GM23338 (cell line): ENCODE measurements at regions not wholly inside any gene's neighbourhood (a gene's known extent, or its start where the extent isn't known, plus 50 kb on each side); places are given as distances from the start of the nearest gene placed in this dataset.

Experiments
- ATAC-seq: fragments of 200-7000 bp; cut with Tn5 transposase; 3 replicates; pipeline ENCODE4 v1.9.1; 2020
- DNase-seq: peaks from one replicate; pipeline ENCODE4 v3.0.0-alpha.2; 2015; ENCODE audit warnings: low spot score
- H2AFZ ChIP-seq: fragments of 200-600 bp; sonication (generic); 2 replicates; pipeline ENCODE4 v1.8.0; 2016; ENCODE audit warnings: antibody characterized with exemption, mild to moderate bottlenecking, moderate library complexity
- H3F3A ChIP-seq: fragments of 200-600 bp; sonication (generic); replicated peaks from 2 replicates; pipeline ENCODE4 v1.8.0; 2017; ENCODE audit warnings: antibody characterized with exemption, mixed run types, low read depth
- H3K27ac ChIP-seq: fragments of 200-600 bp; sonication (generic); 2 replicates; pipeline ENCODE4 v1.6.1; 2016; ENCODE audit warnings: low read depth
- H3K27me3 ChIP-seq: fragments of 200-600 bp; sonication (generic); 2 replicates; pipeline ENCODE4 v1.8.0; 2016; ENCODE audit warnings: mild to moderate bottlenecking, mixed run types, moderate library complexity; ENCODE audit not compliant: insufficient read depth
- H3K36me3 ChIP-seq: fragments of 200-600 bp; sonication (generic); 2 replicates; pipeline ENCODE4 v1.8.0; 2016; ENCODE audit warnings: mild to moderate bottlenecking; ENCODE audit not compliant: insufficient read depth
- H3K4me1 ChIP-seq: fragments of 200-600 bp; sonication (generic); 2 replicates; pipeline ENCODE4 v1.8.0; 2016; ENCODE audit warnings: mild to moderate bottlenecking, moderate library complexity; ENCODE audit not compliant: insufficient read depth
- H3K4me2 ChIP-seq: fragments of 200-600 bp; sonication (generic); 2 replicates; pipeline ENCODE4 v1.7.1; 2017; ENCODE audit warnings: mixed run types
- H3K4me3 ChIP-seq: fragments of 200-600 bp; sonication (generic); 2 replicates; pipeline ENCODE4 v1.6.1; 2016; ENCODE audit warnings: mixed run types
- H3K79me2 ChIP-seq: fragments of 200-600 bp; sonication (generic); replicated peaks from 2 replicates; pipeline ENCODE4 v1.8.0; 2017; ENCODE audit warnings: mild to moderate bottlenecking; ENCODE audit not compliant: insufficient read depth
- H3K9me2 ChIP-seq: fragments of 200-600 bp; sonication (generic); 2 replicates; pipeline ENCODE4 v1.8.0; 2017; ENCODE audit not compliant: insufficient read depth
- H4K20me1 ChIP-seq: fragments of 200-600 bp; sonication (generic); replicated peaks from 2 replicates; pipeline ENCODE4 v1.8.0; 2017; ENCODE audit warnings: mild to moderate bottlenecking; ENCODE audit not compliant: insufficient read depth
- H3K27ac Mint-ChIP-seq: 2 replicates; pipeline ENCODE4 v1.8.0; 2020; ENCODE audit warnings: inconsistent platforms, mild to moderate bottlenecking, moderate library complexity, mixed read lengths
- H3K27me3 Mint-ChIP-seq: 3 replicates; pipeline ENCODE4 v1.8.0; 2022; ENCODE audit warnings: low read depth, mild to moderate bottlenecking, moderate library complexity, mixed read lengths, inconsistent platforms; ENCODE audit not compliant: insufficient read depth, poor library complexity
- H3K36me3 Mint-ChIP-seq: 3 replicates; pipeline ENCODE4 v1.8.0; 2021; ENCODE audit warnings: low read depth, mild to moderate bottlenecking, inconsistent platforms, moderate library complexity, mixed read lengths
- H3K4me1 Mint-ChIP-seq: 3 replicates; pipeline ENCODE4 v1.8.0; 2020; ENCODE audit warnings: mild to moderate bottlenecking, inconsistent platforms, mixed read lengths
- H3K4me3 Mint-ChIP-seq: 3 replicates; pipeline ENCODE4 v1.8.0; 2021; ENCODE audit warnings: moderate library complexity, mild to moderate bottlenecking, inconsistent platforms, mixed read lengths
- H3K9me3 Mint-ChIP-seq: 3 replicates; pipeline ENCODE4 v1.8.0; 2020; ENCODE audit warnings: moderate library complexity, mild to moderate bottlenecking, inconsistent platforms, mixed read lengths
- CREB1 ChIP-seq: fragments of 250-450 bp; sonication (Bioruptor Pico); IDR thresholded peaks from 2 replicates; pipeline ENCODE4 v1.5.0; 2020; ENCODE audit warnings: low read depth, mild to moderate bottlenecking, moderate library complexity
- CTCF ChIP-seq, 2 experiments: fragments of 200-600 bp in 1 of 2; sonication (generic) in 1 of 2; conservative IDR thresholded peaks; 2 replicates each; pipeline versions ENCODE4 v1.5.1 to v1.6.1; 2016 to 2017; ENCODE audit warnings: antibody characterized with exemption in 2 of 2, low read depth in 2 of 2, mild to moderate bottlenecking in 2 of 2, moderate library complexity in 1 of 2
- EZH2 ChIP-seq: fragments of 200-600 bp; sonication (generic); IDR thresholded peaks from one replicate; pipeline ENCODE4 v1.8.0; 2017; ENCODE audit warnings: antibody characterized with exemption, mild to moderate bottlenecking, low read depth; ENCODE audit not compliant: unreplicated experiment
- EZH2phosphoT487 ChIP-seq: fragments of 200-600 bp; sonication (generic); IDR thresholded peaks from one replicate; pipeline ENCODE4 v1.8.1; 2018; ENCODE audit warnings: antibody characterized with exemption; ENCODE audit not compliant: unreplicated experiment
- POLR2AphosphoS5 ChIP-seq: IDR thresholded peaks from 2 replicates; pipeline ENCODE4 v1.6.1; 2016; ENCODE audit warnings: antibody characterized with exemption, low read depth
- REST ChIP-seq: IDR thresholded peaks from one replicate; pipeline ENCODE4 v1.6.1; 2018; ENCODE audit warnings: antibody characterized with exemption; ENCODE audit not compliant: unreplicated experiment
- ZNF114 ChIP-seq: fragments of 250-450 bp; sonication (Bioruptor Pico); IDR thresholded peaks from 2 replicates; pipeline ENCODE4 v1.5.0; 2020; ENCODE audit warnings: mild to moderate bottlenecking, moderate library complexity
- ZNF331 ChIP-seq: fragments of 250-450 bp; sonication (Bioruptor Pico); IDR thresholded peaks from 2 replicates; pipeline ENCODE4 v1.5.0; 2020; ENCODE audit warnings: low read depth, mild to moderate bottlenecking, moderate library complexity

- H3K36me3 ChIP-seq: no peaks in the 10 kb centered on the region
Observed at GRCh38 chr20:30503992-30504570, 753.4 kb upstream of the DEFB115 start.

More at GRCh38 chr20:30503992-30504570, 753.4 kb upstream of the DEFB115 start:
- Mint-ChIP-seq H3K9me3 (peaks cover 9% of the 10 kb centered on the region), H3K4me1 (peaks cover 5% of the 10 kb centered on the region; the same call in 2 of the 3 replicates), H3K27me3 (peaks cover 13% of the 10 kb centered on the region), H3K27ac (no peak overlapping the region), H3K36me3 (no peaks in the 10 kb centered on the region; the same call in 2 of the 3 replicates), H3K4me3 (no peak overlapping the region)
- no peak for DNase-seq
- no peak overlapping the region for H2AFZ ChIP-seq
- peaks cover 12% of the 10 kb centered on the region for H3K4me1 ChIP-seq
- H4K20me1 ChIP-seq: no peaks in the 10 kb centered on the region
- H3F3A ChIP-seq: no peaks in the 10 kb centered on the region; the same call in 1 of the 2 replicates
- H3K9me2 ChIP-seq: no peaks in the 10 kb centered on the region
- no peak overlapping the region for H3K4me3 ChIP-seq
- no peak overlapping the region for H3K4me2 ChIP-seq
- peaks cover 26% of the 10 kb centered on the region for H3K27me3 ChIP-seq
- TF ChIP-seq CTCF (conservative IDR thresholded peaks at IDR 0.05; ENCODE audit: low read depth in 2 of 2): no peak
- TF ChIP-seq EZH2: no peak
- no peak for TF ChIP-seq CREB1 (CRISPR knock-in tag)
- TF ChIP-seq EZH2phosphoT487: no peak
- TF ChIP-seq ZNF114 (CRISPR knock-in tag): no peak
- TF ChIP-seq REST: no peak
- TF ChIP-seq ZNF331: no peak
- TF ChIP-seq POLR2AphosphoS5: no peak
- no peak overlapping the region for H3K27ac ChIP-seq
- H3K79me2 ChIP-seq: no peaks in the 10 kb centered on the region
- no peak for ATAC-seq
